HepG2 (cell line): ENCODE measurements at regions not wholly inside any gene's neighbourhood (a gene's known extent, or its start where the extent isn't known, plus 50 kb on each side); places are given as distances from the start of the nearest gene placed in this dataset.

Source experiments
- ATAC-seq: fragments of 200-7000 bp; cut with Tn5 transposase; 3 replicates; pipeline ENCODE4 v1.9.1; 2020; ENCODE audit warnings: mild to moderate bottlenecking, moderate library complexity
- BruUV-seq: library from RNA; stranded (reverse); fragments of 400-500 nt; replicated peaks from 2 replicates; lab custom pipeline; 2021; lab: Mats Ljungman, UMichigan
- CTCF ChIA-PET: fragments of 300-600 bp; formaldehyde crosslinking; extraction: SDS; loops from one replicate; lab custom pipeline; 2021; ENCODE audit warnings: low total read pairs, inconsistent platforms, low intra/inter-chr PET ratio; lab: Yijun Ruan, JAX
- POLR2A ChIA-PET: fragments of 350-600 bp; sonication (Branson Sonifier 250); formaldehyde crosslinking; loops from one replicate; lab custom pipeline; 2020; ENCODE audit warnings: antibody characterized with exemption, inconsistent platforms; lab: Yijun Ruan, JAX
- DNase-seq: peaks from one replicate; pipeline ENCODE4 v3.0.0-alpha.2; 2015; ENCODE audit warnings: low spot score
- FAIRE-seq: peaks from 3 replicates; lab custom pipeline; 2011; peaks lifted over from hg19 to GRCh38; lab: Jason Lieb, UNC
- H2AFZ ChIP-seq: one replicate; pipeline ENCODE4 v1.6.1; 2011; ENCODE audit warnings: low read length, inconsistent platforms
- H3K27ac ChIP-seq: fragments of 300-600 bp; 3 replicates; pipeline ENCODE4 v1.8.0; 2011; ENCODE audit warnings: mixed run types, mild to moderate bottlenecking, mixed read lengths, low read length, inconsistent platforms; ENCODE audit not compliant: insufficient read depth; ENCODE audit errors: extremely low read length
- H3K27me3 ChIP-seq, 2 experiments: fragments of 200-600 bp in 1 of 2; 2 replicates in 1 of 2; 3 replicates in 1 of 2; pipeline versions ENCODE4 v1.6.0 to v1.8.0; 2011; ENCODE audit warnings: low read length in 2 of 2, mild to moderate bottlenecking in 2 of 2, moderate library complexity in 2 of 2, inconsistent platforms in 1 of 2; ENCODE audit not compliant: insufficient read depth in 2 of 2, control insufficient read depth in 1 of 2
- H3K36me3 ChIP-seq, 2 experiments: fragments of 200-600 bp in 1 of 2; replicated peaks in 1 of 2; 2 replicates in 1 of 2; 3 replicates in 1 of 2; pipeline versions ENCODE4 v1.5.1 to v1.8.0; 2011; ENCODE audit warnings: low read length in 2 of 2, inconsistent platforms in 1 of 2; ENCODE audit not compliant: insufficient read depth in 2 of 2, control insufficient read depth in 1 of 2
- H3K4me1 ChIP-seq: 2 replicates; pipeline ENCODE4 v1.5.1; 2012; ENCODE audit warnings: low read length, inconsistent platforms; ENCODE audit not compliant: insufficient read depth
- H3K4me2 ChIP-seq: 2 replicates; pipeline ENCODE4 v1.6.0; 2011; ENCODE audit warnings: low read depth, low read length, inconsistent platforms
- H3K4me3 ChIP-seq, 3 experiments: fragments of 200-600 bp in 1 of 3; sonication (generic), shearing (Covaris generic) in 1 of 3; replicated peaks in 1 of 3; 2 replicates each; pipeline ENCODE4 v1.5.1; 2011 to 2016; ENCODE audit warnings: low read length in 3 of 3, inconsistent platforms in 2 of 3, low read depth in 2 of 3, mild to moderate bottlenecking in 2 of 3, control low read depth in 1 of 3, mixed read lengths in 1 of 3; ENCODE audit not compliant: insufficient read depth in 1 of 3
- H3K79me2 ChIP-seq: one replicate; pipeline ENCODE4 v1.6.1; 2011; ENCODE audit warnings: low read length, inconsistent platforms; ENCODE audit not compliant: insufficient read depth
- H3K9ac ChIP-seq: 2 replicates; pipeline ENCODE4 v1.6.0; 2011; ENCODE audit warnings: mild to moderate bottlenecking, low read depth, low read length, inconsistent platforms; ENCODE audit not compliant: insufficient read depth
- H3K9me3 ChIP-seq: 2 replicates; pipeline ENCODE4 v1.5.1; 2012; ENCODE audit warnings: mild to moderate bottlenecking, low read length
- H4K20me1 ChIP-seq: 2 replicates; pipeline ENCODE4 v1.6.0; 2011; ENCODE audit warnings: inconsistent platforms, mild to moderate bottlenecking, low read length, moderate library complexity; ENCODE audit not compliant: insufficient read depth
- HNF4A ChIP-seq: sonication (generic); formaldehyde crosslinking; IDR thresholded peaks from 2 replicates; pipeline ENCODE4 v1.4.0; 2020; ENCODE audit warnings: missing genetic modification reagents
- HNF4G ChIP-seq, 2 experiments: sonication (generic) in 1 of 2; formaldehyde crosslinking in 1 of 2; IDR thresholded peaks; 2 replicates each; pipeline versions ENCODE4 v1.4.0 to v1.6.1; 2011 to 2020; ENCODE audit warnings: borderline replicate concordance in 2 of 2, low read depth in 2 of 2, mild to moderate bottlenecking in 2 of 2, low read length in 1 of 2, missing genetic modification reagents in 1 of 2, moderate library complexity in 1 of 2
- HOXA3 ChIP-seq: sonication (generic); formaldehyde crosslinking; IDR thresholded peaks from 2 replicates; pipeline ENCODE4 v1.5.0; 2020; ENCODE audit warnings: missing genetic modification reagents
- MAFF ChIP-seq: IDR thresholded peaks from 2 replicates; pipeline ENCODE4 v1.6.1; 2011; ENCODE audit warnings: low read depth, low read length, improper control_type of control experiment
- MAFK ChIP-seq, 2 experiments: IDR thresholded peaks in 1 of 2; conservative IDR thresholded peaks in 1 of 2; 2 replicates each; pipeline ENCODE4 v1.6.1; 2011; ENCODE audit warnings: improper control_type of control experiment in 2 of 2, low read length in 2 of 2
- NCOA2 ChIP-seq: sonication (generic); formaldehyde crosslinking; IDR thresholded peaks from 2 replicates; pipeline ENCODE4 v1.8.0; 2022; ENCODE audit warnings: inconsistent platforms
- REXO4 ChIP-seq: sonication (generic); formaldehyde crosslinking; IDR thresholded peaks from 2 replicates; pipeline ENCODE4 v1.8.0; 2022; ENCODE audit warnings: missing genetic modification reagents, mild to moderate bottlenecking, borderline replicate concordance
- SMC3 ChIP-seq: IDR thresholded peaks from 2 replicates; pipeline ENCODE4 v1.6.1; 2011; ENCODE audit warnings: low read length, improper control_type of control experiment
- STAG1 ChIP-seq: sonication (generic); formaldehyde crosslinking; IDR thresholded peaks from 2 replicates; pipeline ENCODE4 v1.4.0; 2020; ENCODE audit warnings: missing genetic modification reagents
- TMF1 ChIP-seq: sonication (generic); formaldehyde crosslinking; IDR thresholded peaks from 2 replicates; pipeline ENCODE4 v1.8.1; 2022; ENCODE audit warnings: low read depth, missing genetic modification reagents
- ZNF121 ChIP-seq: sonication (generic); formaldehyde crosslinking; IDR thresholded peaks from 2 replicates; pipeline ENCODE4 v1.5.0; 2020; ENCODE audit warnings: mild to moderate bottlenecking, missing genetic modification reagents
- ZNF496 ChIP-seq: sonication (generic); formaldehyde crosslinking; IDR thresholded peaks from 2 replicates; pipeline ENCODE4 v1.8.1; 2023; ENCODE audit warnings: mild to moderate bottlenecking, moderate library complexity, missing genetic modification reagents; ENCODE audit not compliant: insufficient replicate concordance
- ZNF703 ChIP-seq: sonication (generic); formaldehyde crosslinking; IDR thresholded peaks from 2 replicates; pipeline ENCODE4 v1.5.1; 2020; ENCODE audit warnings: missing genetic modification reagents, mild to moderate bottlenecking, moderate library complexity, borderline replicate concordance
- ZNF777 ChIP-seq: sonication (generic); formaldehyde crosslinking; IDR thresholded peaks from 2 replicates; pipeline ENCODE4 v1.4.0; 2020; ENCODE audit warnings: missing genetic modification reagents
- WGBS: methylation state at CpG from one replicate; pipeline ENCODE4 v1.1.6; 2017; ENCODE audit warnings: low lambda C conversion rate; 5-methylcytosine and 5-hydroxymethylcytosine counted together
- in situ Hi-C: cut with HindIII; loops from 2 replicates; pipeline ENCODE4 v1.10.0; 2017; ENCODE audit warnings: low pct_unique_long_range_greater_than_20kb; ENCODE audit not compliant: extremely low pct_ligation_motif_present
- intact Hi-C: fragments of 100-400 bp; cut with micrococcal nuclease; formaldehyde crosslinking; loops from one replicate; pipeline ENCODE4 v1.10.0; 2022; ENCODE audit not compliant: unreplicated experiment
- TF ChIP-seq, protein P1 (sequence below): sonication (generic); formaldehyde crosslinking; IDR thresholded peaks from 2 replicates; pipeline ENCODE4 v1.5.0; 2020; ENCODE audit warnings: mild to moderate bottlenecking, missing genetic modification reagents, moderate library complexity
- TF ChIP-seq, protein P2 (sequence below): sonication (generic); formaldehyde crosslinking; IDR thresholded peaks from 2 replicates; pipeline ENCODE4 v1.8.1; 2023; ENCODE audit warnings: mild to moderate bottlenecking, missing genetic modification reagents
- TF ChIP-seq, protein P3 (sequence below): IDR thresholded peaks from 2 replicates; pipeline ENCODE4 v1.6.1; 2018; ENCODE audit warnings: missing genetic modification reagents

DNA sequence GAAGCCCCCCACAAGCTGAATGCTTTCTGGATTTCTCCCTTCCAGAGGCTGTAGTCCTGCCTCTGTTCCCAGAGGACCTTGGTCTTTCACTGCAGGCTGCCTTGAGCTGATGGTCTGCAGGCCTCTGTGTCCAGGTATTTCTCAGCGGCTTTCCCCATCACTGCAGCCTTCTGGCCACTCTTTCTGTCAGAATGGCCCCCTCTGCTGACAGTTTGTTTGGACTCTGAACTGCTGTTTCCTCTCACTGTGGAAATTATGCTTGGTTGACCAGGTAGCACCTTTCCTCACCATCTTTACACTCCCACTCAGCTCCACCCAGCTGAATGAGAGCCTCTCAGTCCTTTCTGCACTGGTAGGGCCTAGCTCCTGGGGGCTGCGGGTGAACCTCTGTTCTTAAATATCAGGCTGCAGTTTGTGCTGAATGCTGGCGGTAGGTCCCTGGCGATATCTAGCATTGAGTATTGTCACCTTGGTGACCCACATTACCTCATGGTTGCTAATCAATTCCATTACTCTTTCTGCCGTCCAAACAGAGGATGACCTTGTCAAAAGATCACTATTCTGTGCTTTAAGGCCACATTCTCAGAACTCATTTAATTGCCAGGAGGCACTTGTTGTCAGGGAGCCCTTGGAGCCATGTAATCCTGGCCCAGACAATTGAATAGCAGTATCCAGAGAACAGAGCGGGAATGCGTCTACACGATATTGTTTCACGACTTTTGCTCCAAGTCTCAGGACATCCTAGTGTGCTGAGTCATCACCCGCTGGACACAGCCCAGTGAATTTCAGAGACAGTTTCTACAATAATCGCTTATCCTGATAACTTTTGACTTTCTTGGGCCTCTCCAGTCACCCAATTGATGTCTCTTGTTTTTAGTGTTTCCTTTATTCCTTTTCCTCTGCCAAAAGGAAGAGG is 230.2 kb downstream of the TENT4A start:
- peak; percentile 84 for ATAC-seq
- Histone ChIP-seq H3K4me3 (no peak overlapping the region), H3K27ac (no peak overlapping the region), H3K9ac (no peak overlapping the region), H4K20me1 (no peaks in the 10 kb centered on the region), H3K4me2 (no peak overlapping the region), H3K36me3 (no peaks in the 10 kb centered on the region), H3K4me1 (no peaks in the 10 kb centered on the region), H3K27me3 (no peaks in the 10 kb centered on the region), H2AFZ (no peak overlapping the region), H3K79me2 (no peaks in the 10 kb centered on the region), H3K9me3 (no peaks in the 10 kb centered on the region)
- FAIRE-seq = no peak
- ChIA-PET POLR2A (no interaction called here), CTCF (interaction anchor here (1.6 kb wide), 1 partner anchor 123 kb away, joined by 7 read pairs; no protein-coding TSS in a partner anchor)
- in situ Hi-C loops (no loop called here), intact Hi-C loops (loop anchor here (1.0 kb wide), 1 partner anchor 122 kb away; no protein-coding TSS in a partner anchor)
- 51% methylated on average over 10 of the region's 11 CpGs for WGBS
- TF ChIP-seq MAFK (conservative IDR thresholded peaks at IDR 0.05 in 1 of 2, IDR thresholded peaks at IDR 0.05 in 1 of 2; ENCODE audit: low read length in 2 of 2) (peak; percentile 69 to 74), TMF1 (CRISPR knock-in tag) (no peak), NCOA2 (CRISPR knock-in tag) (no peak), ZNF777 (CRISPR knock-in tag) (no peak), STAG1 (peak; percentile 54), HNF4A (CRISPR knock-in tag) (peak; percentile 47; the same call in 1 of the 2 replicates), HOXA3 (no peak), HNF4G (IDR thresholded peaks at IDR 0.05; ENCODE audit: borderline replicate concordance, low read depth, low read length) (no peak), HNF4G (CRISPR knock-in tag; IDR thresholded peaks at IDR 0.05; ENCODE audit: borderline replicate concordance, low read depth) (no peak), REXO4 (no peak), MAFF (peak; percentile 49; the same call in 1 of the 2 replicates), ZNF121 (CRISPR knock-in tag) (no peak), ZNF496 (CRISPR knock-in tag) (no peak), SMC3 (peak; percentile 34; the same call in 1 of the 2 replicates), ZNF703 (CRISPR knock-in tag) (no peak)
- TF ChIP-seq, protein P1, sequence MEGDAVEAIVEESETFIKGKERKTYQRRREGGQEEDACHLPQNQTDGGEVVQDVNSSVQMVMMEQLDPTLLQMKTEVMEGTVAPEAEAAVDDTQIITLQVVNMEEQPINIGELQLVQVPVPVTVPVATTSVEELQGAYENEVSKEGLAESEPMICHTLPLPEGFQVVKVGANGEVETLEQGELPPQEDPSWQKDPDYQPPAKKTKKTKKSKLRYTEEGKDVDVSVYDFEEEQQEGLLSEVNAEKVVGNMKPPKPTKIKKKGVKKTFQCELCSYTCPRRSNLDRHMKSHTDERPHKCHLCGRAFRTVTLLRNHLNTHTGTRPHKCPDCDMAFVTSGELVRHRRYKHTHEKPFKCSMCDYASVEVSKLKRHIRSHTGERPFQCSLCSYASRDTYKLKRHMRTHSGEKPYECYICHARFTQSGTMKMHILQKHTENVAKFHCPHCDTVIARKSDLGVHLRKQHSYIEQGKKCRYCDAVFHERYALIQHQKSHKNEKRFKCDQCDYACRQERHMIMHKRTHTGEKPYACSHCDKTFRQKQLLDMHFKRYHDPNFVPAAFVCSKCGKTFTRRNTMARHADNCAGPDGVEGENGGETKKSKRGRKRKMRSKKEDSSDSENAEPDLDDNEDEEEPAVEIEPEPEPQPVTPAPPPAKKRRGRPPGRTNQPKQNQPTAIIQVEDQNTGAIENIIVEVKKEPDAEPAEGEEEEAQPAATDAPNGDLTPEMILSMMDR (CRISPR knock-in tag) = peak; percentile 55
- TF ChIP-seq, protein P2, sequence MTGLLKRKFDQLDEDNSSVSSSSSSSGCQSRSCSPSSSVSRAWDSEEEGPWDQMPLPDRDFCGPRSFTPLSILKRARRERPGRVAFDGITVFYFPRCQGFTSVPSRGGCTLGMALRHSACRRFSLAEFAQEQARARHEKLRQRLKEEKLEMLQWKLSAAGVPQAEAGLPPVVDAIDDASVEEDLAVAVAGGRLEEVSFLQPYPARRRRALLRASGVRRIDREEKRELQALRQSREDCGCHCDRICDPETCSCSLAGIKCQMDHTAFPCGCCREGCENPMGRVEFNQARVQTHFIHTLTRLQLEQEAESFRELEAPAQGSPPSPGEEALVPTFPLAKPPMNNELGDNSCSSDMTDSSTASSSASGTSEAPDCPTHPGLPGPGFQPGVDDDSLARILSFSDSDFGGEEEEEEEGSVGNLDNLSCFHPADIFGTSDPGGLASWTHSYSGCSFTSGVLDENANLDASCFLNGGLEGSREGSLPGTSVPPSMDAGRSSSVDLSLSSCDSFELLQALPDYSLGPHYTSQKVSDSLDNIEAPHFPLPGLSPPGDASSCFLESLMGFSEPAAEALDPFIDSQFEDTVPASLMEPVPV (CRISPR knock-in tag) = no peak
- TF ChIP-seq, protein P3, sequence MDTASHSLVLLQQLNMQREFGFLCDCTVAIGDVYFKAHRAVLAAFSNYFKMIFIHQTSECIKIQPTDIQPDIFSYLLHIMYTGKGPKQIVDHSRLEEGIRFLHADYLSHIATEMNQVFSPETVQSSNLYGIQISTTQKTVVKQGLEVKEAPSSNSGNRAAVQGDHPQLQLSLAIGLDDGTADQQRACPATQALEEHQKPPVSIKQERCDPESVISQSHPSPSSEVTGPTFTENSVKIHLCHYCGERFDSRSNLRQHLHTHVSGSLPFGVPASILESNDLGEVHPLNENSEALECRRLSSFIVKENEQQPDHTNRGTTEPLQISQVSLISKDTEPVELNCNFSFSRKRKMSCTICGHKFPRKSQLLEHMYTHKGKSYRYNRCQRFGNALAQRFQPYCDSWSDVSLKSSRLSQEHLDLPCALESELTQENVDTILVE (CRISPR knock-in tag) = no peak
- peak; percentile 8 for DNase-seq
- no TSS peak for BruUV-seq
